Right renal cortex interstitium (tissue), 3 donors: ENCODE measurements at regions not wholly inside any gene's neighbourhood (a gene's known extent, or its start where the extent isn't known, plus 50 kb on each side); places are given as distances from the start of the nearest gene placed in this dataset.
"Not testable (repeated sequence)": the region's sequence is repeated elsewhere in the genome, so short reads cannot be mapped to it uniquely, and the experiment has no call there.

Experiments
- DNase-seq, 3 donors: peaks; one replicate each; pipeline ENCODE4 v3.0.0-alpha.2; 2013; ENCODE audit warnings: low read depth in 3 of 3, low spot score in 2 of 3

DNA sequence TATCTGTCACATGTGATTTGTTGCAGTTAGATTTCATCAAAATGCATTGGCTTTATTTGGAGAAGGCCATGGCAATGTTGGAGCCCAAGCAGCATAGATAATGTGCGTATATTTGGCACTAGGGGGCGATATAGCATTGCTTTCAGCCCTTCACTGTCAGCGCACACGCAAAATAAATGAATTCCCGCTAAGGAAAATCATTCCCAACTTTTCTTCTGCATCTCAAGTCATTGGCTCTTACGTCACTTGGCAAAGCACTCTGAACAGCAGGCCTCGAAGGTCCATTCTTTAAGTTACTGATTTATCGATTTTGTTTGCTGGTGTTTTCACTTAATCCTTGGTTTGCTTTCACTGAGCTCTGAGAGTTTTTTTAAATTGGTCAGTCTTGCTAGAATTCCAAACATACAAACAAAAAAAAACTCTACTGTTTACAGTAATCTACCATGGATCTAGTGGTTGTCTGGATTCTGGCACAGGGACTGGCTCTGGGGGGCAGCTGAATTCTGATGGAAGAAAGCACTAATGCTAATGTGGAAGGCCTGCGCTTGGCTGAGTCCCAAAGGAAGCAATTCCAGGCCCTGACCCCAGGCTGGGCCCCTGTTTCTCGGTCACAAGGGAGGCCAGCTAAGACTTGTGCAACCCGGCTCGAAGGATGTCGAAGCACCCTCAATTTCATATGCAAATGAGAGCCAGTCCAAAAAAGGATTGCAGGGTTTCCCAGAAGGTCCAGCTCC, 97.7 kb upstream of the IPO5 start:
- DNase-seq, result peak; percentile 67 to 81 (median 70)

DNA sequence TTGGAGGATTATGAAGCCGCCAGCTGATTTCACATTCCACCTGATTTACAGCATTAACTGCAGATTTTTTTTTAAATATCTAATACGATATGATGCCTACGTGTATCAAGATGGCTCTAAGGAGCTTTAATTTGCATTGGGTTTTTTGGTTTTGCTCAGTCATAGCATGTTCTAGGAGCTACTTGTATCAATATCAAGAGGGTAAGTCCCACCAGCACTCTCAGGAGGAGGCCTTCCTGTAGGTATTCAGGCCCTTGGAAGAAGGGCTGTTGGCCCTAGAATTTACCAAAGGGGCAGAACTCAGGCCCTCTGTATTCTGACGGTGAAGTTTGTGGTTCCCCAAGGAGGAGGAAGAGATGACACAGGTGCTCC, 97.2 kb upstream of the IPO5 start:
- DNase-seq, result no peak

DNA sequence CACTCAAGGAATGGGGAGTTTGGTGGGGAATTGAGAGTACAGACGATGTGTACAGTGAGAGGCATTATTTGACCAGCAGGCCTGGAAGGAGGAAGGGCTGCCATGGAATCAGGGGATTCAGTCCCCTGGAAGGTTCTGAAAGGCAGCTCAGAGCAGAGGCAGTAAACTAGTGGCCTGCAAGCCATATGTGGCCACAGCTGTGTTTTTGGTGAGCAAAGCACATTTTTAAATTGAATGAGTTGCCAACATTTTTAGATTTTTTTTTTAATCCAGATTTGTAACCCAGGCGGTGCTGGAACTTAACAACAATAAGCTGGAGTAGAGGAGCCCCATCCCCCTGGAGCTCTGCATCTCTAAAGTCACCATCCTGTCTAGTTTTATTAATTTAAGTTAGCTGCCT, 95.3 kb upstream of the IPO5 start:
- no peak for DNase-seq

DNA sequence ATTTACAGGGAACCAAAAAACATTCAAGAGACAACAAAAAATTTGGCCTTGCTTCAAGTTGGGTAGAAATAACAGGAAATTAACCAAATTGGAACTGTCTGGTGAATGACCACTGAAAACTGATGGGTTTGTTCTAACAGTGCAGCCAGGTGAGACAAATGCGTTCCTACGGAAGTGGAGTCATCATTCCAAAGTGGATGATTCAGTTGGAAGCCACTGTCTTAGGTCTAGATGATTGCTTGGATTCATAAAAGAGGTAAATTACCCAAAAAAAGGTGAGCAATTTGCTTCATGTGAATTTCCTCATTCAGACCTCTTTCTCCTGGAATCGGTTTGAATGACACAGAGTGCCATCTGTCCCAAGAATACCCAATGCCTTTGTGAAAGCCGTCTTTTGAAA, 87.1 kb upstream of the IPO5 start:
- no peak for DNase-seq

DNA sequence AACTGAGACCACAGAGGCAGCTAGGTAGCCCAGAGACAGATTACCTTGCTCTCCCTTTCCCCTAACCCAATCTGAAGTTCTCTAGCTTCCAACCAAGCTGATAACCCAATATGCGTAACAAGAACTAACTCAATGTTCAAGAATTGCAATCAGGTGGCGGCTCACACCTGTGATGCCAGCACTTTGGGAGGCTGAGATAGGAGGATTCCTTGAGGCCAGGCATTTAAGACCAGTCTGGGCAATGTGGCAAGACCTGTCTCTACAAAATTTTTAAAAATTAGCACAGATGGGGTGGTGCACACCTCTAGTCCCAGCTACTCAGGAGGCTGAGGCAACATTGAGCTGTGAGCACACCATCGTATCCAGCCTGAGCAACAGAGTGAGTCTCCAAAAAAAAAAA, 86.7 kb upstream of the IPO5 start:
- DNase-seq, result no peak

DNA sequence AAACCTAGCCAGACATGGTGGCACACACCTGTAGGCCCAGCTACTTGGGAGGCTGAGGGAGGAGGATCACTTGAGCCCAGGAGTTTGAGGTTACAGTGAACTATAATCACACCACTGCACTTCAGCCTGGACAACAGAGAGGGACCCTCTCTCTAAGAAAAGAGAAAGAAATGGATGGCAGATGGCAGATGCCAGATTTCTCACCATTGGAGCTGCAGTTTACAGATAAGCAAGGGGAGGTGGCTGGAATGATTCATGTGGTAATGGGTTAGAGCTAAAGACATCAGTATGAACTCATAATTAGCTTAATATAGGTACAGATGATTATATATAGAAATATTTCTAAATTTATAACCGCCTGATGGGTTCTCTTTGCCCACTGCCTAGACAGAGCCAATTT, 80.1 kb upstream of the IPO5 start:
- no peak for DNase-seq

DNA sequence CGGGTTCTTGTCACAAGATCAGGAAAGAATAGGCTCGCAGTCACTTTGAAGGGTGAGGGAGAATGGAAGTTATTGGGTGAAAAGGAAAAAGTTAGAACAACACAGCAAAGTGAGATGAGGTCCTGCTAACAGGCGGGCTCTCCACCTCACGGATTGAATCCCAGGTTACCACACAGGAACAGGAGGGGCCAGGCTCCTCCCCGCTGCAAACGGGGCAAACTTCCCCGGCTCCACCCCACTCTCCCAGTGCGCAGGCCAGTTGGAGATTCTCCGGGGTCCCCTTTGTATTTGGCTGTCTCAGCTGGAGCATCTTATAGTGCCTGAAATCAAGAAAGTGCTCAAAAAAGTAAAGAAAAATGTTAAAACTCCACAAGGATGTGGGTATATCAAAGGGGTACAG, 78.3 kb upstream of the IPO5 start:
- no peak for DNase-seq

DNA sequence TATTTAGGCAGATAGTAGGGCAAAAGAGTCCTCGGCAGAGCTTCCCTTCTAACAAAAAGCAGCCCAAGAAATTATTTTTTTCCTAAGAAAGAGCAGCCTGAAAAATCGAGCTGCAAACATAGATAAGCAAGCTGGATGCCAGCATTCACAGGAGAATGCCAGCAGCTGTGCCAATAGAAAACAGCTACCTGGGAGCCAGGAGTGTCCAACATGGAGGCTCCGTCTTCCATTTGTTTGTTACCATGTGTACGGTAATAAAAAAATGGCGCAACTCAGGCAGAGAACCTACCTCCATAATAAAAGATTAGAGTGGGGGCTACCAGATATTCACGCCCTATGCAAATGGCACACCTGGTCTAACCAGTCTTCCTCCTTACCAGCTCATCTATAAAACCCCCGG, 77.6 kb upstream of the IPO5 start:
- no peak for DNase-seq

DNA sequence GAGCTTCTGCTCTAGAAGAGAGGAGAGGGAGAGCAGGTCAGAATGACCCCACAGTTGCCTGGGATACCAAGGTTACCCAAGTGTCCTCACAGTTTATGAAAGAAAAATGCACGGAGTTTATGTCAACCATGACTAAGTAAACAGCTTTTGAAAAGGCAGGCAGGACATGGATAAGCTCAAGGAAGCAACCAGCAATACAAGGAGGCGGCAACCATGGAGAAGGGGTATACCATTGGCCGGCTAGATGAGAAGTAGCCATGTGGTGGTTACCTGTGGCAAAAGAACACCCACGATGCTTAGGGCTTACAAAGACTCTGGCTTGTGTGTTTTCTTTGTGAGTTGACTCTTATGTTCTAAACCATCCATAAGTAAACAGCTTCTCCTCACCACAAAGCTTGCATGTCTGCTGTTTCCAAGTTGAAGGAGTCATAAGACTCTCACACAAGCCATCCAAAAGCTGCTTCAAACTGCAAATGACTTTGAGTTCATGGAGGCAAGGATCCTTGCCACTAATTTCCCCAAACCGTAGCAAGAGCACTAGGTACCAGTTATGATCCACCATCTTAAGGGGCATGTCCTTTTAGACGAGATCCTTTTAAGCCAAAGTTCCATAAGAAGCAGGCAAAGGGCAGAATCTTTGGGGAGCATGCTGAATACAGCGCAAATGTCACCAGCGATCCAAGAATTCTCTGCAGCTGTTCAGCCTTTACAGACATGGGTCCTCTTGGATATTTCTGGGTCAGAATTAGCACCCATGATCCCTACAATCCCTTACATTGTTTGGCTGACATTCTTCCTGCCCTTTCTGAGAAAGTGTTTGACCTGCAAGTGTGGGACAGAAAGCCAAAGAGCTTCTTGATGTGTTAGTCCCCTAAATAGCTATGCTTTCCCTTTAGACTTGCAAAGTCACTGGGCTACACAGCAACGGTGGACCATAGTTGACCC, 74.8 kb upstream of the IPO5 start:
- DNase-seq, result no peak

DNA sequence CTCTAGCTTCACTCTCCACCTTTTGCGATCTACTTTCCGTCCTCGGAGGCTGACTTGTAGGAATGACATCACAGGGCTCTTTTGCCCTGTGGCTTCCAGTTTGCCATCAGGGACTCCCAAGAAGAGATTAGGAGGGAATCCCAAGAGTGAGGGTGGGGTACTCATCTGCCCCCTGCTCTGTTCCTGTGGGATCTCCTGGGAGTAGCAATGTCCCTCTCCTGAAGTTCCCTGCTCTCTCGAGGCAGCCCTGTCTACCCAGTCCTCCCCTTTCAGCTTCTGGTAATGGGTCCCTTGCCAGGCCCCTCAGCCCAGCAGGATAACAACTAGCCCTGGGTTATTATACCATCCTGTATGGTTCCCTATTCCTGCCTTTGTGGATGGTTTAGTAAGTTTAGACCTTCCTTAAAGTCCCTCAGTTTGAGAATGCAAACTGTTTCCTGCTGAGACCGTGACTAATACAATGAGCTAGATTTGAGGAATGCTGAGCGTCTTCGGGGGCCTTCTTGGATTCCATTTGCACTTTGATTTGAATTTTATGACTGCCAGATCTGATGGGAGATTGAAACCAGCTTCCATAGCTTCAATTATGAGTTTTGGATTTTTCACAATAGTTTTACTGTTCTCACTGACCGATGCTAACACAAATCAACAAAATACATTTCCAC, 73.7 kb upstream of the IPO5 start:
- peak in 1 of 3 donors; percentile 10 for DNase-seq

DNA sequence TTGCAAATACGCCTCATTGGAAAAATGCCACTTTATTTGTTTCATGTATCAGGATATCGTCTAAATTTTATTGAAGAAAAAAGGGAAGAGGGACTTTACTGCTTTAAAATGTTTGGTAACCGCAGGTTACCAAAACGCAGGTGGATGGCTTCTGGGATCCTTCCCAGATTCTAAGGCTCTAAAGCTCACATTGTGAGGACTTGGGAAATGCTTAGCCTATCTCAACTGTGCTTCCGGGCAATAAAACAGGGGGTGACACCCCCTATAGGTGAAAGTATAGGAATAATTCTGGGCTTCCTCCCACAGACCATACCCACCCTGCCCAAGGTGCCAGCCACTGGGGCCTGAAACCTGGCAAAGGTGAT, 73.2 kb upstream of the IPO5 start:
- DNase-seq, result no peak

DNA sequence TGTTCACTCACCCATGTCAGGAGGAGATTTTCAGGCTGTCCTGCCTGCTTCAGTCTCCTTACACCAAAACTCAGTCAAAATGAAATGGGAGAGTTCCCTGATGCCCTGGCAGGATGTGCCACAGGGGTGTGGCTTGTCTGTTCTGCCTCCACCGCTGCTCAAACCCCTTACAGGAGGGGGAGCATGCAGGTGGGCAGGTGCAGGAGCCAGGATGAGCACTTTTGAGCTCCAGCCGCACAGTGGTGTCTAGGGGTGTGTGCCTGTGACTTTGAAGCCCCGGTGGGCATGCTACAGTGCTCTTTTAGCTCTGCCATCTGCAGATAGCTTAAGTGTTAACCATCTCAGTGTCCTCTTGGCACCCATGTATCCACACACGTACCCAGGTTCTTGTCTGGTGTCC, 71.9 kb upstream of the IPO5 start:
- no peak for DNase-seq

DNA sequence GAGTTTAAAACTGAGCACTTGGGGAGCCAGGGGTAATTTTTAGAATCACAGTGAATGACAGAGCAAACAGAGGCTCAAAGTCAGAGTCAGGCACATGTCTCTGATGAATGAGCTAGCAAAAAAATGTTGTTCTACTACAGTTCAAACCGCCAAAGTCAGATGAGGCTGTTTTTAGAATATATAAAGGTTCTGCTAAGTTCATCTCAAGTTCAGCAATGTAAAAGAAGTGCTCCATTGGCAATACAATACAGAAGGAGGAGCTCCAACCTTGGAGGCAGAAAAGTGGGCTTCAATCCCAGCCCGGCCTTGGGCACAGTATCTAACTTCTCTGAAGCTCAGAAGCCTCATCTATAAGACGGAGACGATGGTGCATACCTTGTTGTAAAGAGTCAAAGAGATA, 70.1 kb upstream of the IPO5 start:
- no peak for DNase-seq

DNA sequence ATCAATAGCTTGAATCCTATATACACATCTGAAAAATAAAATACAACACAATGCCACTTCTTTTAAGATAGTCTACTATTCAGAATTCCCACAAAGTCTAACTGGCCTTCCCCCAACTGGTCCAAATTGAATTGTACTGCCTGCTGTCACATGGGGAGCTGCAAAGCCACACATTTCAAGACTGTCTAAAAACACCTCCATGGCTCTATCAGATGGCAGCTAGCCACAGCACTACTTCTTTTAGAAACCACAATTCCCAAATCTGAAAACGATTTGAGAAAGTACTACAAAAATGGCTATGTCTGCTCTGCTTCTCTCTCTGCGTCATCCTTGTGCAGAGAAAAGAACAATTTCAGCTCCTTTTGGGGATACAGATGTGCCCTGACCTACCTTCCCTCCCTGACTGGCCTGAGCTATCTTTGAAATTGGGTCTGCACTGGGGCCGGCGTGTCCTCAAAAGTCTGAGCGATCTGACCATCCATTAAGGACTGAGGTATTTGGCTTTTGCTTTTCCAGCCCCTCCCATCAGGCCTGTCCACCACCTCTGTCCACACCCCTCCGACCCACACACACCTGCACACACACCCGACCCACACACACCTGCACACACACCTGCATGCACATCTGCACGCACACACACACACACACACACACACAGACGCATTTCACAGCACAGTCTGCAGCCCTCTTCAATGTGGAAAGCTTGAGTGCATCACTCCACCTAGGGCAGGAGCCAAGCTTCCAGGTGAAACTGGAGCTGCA, 68.6 kb upstream of the IPO5 start:
- no peak for DNase-seq

DNA sequence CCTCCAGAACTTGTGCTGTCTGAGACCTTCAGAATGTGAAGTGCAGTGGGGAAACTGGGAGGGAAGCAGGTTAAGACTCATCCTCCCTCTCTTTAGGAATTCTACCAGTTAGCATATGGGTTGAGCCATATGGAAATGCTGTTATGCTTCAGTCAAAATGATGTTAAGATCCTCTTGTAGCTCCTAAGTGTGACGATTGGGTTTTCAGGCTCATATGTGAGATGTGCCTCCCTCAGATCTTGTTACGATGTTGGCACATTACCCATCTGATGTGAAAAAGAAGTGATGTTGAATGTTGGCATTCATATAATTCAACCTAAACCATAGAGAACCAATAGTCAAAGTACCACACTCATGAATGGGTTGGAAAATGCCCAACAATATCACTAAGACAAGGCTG, 67.8 kb upstream of the IPO5 start:
- DNase-seq, result no peak

DNA sequence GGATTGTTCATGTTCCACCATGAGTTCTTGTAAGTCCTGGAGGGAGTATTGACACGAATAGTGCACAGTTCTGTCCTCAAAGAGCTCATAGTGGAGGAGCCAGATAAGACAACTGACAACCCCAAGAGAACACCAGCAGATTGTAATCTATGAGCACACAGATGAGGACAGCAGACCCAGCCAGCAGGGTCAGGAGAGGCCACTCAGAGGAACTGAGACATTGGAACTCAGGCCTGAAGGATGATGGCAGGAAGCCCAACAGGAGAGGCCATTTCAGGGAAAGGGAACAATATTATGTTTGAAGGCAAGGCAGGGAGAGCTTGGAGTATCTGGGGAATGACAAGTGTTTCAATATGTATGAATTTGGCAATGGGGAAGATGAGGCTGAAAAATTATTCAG, 63.7 kb upstream of the IPO5 start:
- DNase-seq, result no peak

DNA sequence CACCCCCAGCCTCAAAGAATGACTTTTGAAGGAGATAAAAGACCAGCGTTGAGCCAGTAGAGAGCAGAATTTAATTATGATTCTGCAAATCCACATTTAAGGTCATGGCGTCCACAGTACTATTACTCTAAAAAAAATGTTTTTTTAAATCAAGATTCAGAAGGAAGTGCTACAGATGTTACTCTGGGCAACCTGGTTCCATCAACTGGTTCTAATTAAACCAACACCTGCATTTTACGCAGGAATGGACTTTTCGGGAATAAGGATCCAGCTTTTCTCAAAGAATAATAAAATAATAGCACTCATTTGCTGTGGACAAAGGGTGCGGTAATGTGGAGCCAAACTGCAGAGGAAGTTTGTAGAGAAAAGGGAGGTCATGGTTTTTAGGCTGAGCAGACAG, 62.9 kb upstream of the IPO5 start:
- no peak for DNase-seq

DNA sequence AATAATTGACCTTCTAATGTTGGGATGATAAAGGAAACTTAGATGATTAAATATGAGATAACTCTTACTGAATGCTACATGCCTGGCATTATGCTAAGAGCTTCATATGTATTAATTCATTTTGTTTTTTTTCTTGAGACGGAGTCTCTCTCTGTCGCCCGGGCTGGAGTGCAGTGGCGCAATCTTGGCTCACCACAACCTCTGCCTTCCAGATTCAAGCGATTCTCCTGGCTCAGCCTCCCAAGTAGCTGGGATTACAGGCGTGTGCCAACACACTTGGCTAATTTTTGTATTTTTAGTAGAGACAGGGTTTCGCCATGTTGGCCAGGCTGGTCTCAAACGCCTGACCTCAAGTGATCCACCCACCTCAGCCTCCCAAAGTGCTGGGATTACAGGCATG, 61.5 kb upstream of the IPO5 start:
- DNase-seq, result not testable (repeated sequence)

DNA sequence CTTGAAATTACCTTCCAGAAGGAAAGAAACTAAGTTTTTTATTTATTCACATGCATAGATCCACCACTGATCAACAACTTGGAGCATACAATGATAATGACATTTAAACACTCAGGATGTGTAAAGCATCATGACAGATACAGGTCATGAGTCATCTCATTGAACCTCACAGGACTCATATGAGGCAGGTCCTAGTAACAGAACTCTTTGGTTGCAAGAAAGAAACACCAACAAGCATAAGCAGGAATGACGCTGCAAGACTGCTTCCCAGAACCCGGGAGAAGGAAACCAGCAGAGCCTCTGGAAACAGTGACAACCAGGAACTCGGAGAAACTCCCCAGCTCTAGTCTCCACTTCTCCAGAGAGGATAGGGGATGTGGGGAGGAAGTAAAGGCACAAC, 60.8 kb upstream of the IPO5 start:
- no peak for DNase-seq

DNA sequence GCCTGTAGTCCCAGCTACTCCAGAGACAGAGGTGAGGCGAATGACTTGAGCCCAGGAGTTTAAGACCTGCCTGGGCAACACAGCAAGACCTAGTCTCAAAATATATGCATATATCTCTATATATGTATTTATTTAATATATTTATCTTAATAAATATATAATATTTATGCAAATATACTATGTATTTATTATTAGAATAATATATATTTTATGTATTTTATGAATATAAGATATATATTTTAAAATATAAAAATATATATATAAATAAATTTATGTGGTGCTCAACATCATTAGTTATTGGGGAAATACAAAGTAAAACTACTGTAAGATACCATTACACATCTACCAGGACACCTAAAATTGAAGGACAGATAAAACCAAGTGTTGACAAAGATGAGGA, 58.1 kb upstream of the IPO5 start:
- DNase-seq, result no peak

DNA sequence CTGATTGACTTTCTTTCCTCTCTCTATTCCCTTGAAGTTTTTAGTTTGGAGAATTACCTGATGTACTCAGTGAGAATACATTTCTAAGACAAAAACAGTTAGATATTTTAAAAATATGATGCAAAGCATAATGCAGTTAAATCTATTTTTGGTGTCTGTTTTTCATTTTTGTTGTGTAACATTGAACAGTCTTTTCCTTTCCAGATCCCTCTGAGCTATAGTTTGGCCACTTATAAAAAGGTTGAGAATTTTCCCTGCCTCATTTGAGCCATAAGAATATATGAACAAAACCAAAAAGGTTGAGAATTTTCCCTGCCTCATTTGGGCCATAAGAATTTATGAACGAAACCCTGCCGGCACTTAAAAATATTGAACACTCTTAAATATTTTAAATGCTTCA, 57.0 kb upstream of the IPO5 start:
- DNase-seq, result no peak
